ENCODE measurements at regions not wholly inside any gene's neighbourhood (a gene's known extent, or its start where the extent isn't known, plus 50 kb on each side); places are given as distances from the start of the nearest gene placed in this dataset.

DNA sequence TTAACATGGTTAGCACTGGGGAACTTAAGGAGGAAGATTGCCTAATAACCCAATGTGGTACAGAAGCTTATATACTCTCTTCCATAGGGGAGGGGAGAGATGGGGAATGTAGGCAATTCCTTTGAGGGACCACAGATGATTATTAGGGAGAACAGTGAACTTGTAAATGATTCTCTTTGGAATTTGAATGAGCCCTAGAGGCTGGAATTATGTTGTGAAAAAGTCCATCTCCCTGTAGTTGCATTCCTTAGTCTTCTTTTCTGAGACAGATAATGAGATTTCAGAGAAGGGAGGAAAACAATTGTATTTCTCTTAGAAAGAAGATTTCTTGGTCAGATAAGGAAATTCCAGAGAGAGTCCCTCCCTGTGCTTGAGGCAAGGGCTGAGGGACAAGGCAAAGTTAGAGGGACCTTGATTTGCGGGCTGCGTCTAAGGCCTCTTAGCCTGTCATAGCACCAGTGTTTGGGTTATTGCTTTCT is 89.0 kb upstream of the HMCN1 start:
- DNase-seq: no peak

DNA sequence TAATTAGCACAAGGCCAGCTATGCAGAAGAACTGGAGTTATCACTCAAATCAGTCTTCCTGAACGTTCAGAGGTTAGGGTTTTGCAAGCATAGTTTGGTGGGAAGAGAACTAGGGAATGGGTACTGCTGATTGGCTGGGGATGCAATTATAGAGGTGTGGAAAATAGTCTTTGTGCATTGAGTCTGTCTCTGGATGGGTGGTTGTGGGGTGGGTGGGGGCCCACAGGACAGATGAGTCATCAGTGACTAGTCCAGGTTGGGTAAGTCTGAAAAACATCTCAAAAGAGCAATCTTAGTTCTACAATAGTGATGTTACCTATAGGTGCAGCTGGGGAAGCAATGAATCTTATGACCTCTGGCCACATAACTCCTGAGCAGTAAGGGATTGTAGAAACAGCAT is 89.7 kb upstream of the HMCN1 start:
- DNase-seq: no peak

DNA sequence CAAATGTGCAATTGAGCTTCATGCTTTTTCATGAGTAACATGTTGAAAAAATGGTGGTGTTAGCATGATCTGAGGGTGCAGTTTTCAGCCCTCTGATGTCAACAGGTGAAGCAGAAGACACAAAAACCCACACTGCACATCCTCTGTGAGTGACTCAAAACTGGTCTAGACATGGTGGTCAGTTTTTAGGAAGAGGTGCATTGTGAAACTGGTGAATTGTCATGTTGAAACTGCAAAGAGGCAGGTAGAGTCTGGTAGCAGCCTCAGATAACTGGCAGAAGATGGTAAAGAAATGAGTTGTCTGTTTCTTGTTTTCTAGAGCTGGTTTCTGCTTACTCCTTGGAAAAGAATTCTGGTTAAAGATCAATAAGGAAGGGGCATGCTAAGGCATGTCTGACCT is 97.3 kb upstream of the HMCN1 start:
- no peak for DNase-seq

DNA sequence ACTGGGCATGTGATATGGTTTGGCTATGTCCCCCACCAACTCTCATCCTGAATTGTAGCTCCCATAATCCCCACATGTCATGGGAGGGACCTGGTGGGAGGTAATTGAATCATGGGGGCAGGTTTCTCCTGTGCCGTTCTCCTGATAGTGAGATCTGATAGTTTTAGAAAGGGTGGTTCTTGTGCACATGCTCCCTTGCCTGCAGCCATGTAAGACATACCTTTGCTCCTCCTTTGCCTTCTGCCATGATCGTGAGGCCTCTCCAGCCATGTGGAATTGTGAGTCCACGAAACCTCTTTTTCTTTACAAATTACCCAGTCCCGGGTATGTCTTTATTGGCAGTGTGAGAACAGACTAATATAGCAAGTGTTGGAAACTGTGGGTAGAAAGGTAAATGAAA is 99.5 kb upstream of the HMCN1 start:
- DNase-seq: no peak

DNA sequence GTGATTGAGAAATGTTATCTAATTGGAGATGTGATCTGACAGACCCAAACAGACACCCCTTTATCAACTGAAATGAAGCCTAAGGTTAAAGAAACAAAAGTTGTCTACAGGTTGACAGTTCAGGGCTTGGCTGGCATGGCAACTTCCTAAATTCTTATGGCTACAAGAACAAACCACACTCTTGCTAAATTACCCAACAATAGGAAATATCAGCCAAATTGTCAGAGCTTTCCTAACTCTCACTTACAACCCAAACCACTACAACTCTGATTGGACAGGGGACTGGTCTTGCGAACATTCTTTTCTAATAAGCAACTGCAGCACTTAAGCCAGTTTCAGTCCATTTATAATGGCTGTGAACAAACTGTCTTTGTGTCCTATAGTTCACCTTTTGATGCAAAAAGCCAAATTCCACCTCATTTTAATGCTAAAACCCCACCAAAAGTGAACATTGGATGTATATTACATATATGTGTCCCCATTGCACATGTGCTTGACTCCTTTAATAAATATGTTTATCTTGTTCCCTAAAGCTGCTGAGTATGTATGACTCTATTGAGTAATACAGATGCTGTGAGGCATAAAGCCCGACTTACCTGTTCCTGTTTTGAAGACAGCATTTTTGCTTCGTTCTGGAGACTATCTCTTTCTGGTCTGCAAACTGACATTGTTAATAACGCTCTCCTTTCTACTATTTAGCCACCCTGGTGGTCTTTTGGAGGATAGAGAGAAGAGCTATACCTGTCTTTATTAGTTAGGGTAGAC is 101.3 kb upstream of the HMCN1 start:
- DNase-seq: no peak

DNA sequence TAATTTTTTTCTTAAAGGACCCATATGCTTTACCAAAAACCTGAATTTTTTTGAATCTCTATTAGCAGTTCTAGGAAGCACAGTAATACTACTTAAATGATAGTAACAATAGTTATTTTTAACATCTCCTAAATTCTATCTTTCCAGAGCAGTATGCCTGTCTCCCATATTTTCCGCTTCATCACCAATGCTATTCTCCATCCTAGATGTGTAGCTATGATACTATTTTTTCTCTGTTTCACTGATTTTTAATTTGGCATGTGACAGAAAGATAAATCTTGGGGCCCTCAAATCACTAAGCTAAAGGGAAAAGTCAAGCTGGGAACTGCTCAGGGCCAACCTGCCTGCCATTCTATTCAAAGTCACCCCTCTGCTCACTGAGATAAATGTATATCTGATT is 102.3 kb upstream of the HMCN1 start:
- DNase-seq: no peak

DNA sequence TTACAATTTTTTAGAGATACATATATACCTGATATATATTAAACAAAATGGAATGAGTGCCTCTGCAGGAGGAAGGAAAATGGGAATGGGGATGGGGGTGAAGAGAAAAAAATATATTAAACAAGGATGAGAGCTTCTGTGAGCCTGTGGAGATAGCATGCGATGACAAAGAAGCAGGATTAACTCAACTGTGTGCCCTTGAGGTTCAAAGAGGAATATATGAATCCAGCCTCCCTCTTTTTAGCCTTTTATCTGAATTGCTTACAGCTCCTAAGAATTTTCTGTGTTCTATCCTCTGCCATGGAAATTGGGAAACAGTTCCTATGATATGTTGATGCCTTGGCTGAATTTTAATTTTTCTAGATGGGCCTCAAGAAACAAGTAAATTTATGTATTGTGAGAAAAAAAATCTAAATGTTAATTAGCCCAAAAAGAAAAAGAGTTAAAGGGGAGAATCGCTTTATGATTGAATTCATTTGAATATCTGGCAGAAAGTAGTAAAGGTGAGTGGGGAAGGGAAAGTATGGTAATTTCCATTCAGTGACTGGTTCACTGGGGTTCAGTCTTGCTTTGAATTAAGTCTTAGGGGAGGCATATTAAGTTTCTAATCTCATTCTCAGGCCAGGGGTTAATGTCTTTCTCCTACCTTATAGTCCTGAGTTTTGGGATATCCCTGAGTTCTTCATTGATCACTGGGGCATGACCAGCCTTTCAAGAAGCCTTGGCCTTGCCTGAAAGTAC is 106.3 kb upstream of the HMCN1 start:
- DNase-seq: peak; percentile 18 to 64

DNA sequence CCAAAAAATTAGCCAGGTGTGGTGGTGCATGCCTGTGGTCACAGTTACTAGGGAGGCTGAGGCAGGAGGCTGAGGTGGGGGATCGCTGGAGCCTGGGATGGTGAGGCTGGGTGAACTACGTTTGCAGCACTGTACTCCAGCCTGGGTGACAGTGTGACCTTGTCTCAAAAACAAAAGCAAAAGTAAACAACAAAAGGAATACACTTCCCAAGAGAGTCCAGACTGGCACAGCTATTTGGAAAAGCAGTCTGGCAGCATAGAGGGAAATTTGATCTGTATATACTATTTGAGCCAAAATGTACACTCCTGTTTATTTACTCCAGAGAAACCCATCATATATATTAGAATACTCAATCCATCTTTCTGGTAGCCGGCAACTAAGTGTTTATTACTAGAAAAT is 107.0 kb upstream of the HMCN1 start:
- no peak for DNase-seq

DNA sequence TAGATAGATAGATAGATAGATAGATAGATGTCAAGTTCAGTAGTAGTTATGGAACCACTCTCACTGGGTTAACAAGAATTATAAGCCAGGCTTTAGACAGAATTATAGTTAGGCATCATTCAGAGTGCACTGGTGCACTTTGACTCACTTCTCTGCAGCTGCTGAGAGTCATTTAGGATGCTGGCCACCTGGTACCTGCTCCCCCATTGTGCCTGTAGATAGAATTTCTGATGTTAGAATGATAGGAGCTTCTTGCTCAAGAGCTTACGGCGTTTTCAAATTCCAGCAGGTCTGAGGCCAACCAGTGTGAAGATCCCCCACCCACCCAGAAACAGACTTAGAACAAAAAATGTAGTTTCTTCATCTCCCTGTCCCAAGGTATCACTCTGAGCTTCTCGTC is 107.8 kb upstream of the HMCN1 start:
- DNase-seq: no peak

DNA sequence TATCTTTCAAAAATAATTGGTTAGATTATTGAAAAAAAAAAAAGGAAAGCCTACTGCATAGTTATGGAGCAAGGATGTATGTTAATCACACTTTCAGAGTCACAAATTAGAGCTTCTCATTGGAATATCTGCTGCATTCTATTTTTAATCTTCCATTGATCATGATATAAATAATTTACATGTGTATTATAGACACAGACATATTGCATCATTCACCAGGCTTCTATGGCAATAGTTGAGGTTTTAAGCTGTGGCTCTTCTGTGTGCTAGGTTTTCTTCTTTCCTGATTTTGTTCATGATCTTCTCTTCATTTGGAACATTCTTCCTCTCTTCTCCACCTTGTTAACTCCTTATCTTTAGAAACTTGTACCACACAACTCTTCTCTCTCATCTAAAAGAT is 123.2 kb upstream of the HMCN1 start:
- DNase-seq: no peak

DNA sequence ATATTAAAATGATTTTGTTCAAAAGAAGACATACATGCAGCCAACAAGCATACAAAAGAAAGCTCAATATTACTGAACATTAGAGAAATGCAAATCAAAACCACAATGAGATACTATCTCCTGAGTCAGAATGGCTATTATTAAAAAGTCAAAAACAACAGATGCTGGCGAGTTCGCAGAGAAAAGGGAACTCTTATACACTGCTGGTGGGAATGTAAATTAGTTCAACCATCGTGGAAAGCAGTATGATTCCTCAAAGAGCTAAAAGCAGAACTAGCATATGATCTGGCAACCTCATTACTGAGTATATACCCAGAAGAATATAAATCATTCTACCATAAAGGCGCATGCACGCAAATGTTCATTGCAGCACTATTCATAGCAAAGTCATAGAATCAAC is 126.0 kb upstream of the HMCN1 start:
- DNase-seq: no peak

DNA sequence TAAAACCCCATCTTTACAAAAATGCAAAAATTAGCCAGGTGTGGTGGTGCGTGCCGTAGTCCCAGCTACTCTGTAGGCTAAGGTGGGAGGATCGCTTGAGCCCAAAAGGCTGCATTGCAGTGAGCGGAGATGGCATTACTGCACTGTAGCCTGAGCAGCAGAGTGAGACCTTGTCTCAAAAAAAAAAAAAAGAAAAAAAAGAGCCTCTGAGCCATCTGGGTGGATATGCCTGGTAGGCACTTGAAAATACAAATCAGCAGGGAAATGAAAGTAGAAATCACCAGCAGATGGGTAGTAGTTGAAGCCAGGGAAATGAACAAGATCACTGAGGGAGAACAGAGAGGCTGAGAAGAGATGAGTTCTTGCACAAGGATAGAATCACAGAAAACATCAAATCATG is 131.0 kb upstream of the HMCN1 start:
- DNase-seq: peak; percentile 0 to 69

DNA sequence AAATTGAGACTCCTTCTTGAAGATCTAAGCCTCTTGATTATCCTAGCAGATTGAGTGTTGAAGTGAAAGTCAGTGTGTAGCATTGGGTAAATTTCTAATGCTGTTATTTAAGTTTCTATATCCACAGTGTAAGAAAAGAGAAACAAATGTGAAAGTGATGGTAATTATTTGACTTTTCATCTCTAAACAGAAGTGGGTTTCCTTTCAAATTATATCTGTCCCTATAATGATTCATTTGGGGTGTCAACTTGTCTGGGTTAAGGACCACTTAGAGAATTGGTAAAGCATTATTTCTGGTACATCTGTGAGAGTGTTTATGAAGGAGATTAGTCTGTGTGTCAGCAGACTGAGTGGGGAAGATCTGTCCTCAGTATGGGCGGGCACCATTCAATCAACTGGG is 133.0 kb upstream of the HMCN1 start:
- DNase-seq: peak; percentile 15 to 71

DNA sequence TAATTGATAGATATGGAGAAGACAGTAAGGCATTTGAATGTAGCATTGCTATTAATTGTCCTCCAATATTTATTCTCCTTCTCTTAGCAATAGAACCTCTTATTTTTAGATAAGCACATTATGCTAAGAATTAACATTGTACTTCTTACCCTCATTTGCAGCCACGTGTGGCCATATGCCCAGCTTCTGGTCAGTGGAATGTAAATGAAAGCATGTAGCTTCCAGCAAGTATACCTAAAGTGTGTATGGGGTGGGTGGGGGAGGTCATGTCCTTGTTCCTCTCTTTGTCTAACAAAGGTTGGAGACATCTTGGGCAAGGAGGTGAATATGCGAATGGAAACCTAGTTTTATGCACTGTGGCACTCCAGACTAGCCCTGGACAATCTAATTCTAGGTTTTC is 133.6 kb upstream of the HMCN1 start:
- peak in 1 of 2 experiments; percentile 44 for DNase-seq

DNA sequence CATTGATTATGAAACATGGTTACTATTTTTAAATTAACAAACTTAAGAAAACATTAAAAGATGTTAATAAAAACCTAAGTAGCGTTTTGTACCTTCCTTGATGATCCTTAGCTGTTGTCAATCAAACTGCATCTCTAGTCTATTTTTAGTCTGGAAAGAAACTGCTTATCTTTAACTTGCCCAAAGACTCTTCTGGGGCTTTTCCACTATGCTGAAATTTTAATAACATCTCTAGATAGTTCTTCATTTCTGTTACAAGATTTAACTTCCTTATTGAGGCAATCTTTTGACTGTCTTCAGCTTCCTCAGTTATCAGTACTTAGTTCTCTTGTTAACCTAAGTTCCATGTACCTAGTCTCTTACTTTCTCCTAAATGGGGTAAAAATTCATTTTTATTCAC is 135.9 kb upstream of the HMCN1 start:
- DNase-seq: no peak

DNA sequence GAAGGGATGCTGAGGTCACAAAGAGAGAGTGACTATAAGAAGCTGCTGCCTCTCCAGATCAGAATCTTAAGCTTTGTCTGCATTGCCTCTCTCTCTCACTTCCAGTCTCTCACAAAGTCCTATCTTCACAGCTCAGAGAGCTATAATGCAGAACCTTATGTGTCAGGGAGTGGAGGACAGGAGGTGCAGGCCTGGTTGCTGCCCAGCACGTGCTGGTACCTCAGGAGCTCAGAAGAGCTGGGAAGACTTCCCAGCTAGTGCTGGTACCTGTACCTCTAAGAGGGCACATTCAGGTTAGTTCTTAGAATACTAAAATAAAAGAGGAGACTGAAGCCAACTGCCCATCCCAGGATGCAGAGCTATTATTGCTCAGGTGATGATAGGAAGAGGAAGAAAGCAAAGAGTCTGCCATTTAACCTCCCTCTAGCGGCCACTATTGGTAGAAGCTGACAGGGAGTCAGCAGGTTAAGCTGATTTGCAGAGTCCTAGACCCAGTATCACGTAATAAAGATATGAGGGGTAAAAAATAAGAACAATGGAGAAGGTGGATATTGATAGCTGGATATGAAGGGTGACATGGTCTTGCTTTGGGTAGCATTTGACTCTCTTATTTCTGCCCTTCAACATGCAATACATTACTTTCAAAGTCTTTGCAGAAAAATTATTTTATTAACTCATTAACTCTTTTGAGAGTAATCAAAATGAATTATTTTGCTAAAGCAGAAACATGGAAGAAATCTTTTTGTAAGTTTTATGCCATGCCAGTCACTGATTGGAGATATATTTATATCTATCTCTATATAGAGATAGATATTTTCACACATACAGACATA is 138.1 kb upstream of the HMCN1 start:
- DNase-seq: peak; percentile 18 to 61

DNA sequence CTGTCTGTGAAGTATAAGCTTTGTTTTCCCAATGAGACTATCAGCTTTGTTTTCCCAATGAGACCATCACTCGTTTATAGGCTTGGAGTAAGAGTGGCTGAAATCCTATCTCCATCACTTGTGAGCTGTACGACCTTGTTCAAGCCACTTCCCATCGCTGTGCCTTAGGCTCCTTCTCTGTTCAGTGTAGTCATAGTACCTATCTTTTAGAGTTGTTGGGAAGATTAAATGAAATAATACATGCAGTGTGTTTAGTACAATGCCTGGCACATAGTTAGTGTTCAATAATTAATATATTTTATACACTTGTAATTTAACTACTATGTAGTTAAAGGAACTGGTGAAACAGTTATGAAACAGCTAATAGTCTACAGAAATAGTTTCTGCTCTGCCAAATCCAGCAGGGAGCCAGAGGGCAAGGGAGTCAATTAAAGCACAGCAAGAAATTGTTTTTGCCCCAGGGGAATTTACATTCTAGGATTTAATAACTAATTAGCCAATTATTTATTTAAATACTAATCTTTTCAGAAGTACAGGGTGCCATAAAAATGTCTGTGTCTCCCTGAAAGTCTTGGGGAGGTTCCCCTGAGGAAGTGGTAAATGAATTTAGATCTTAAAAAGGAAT is 139.3 kb upstream of the HMCN1 start:
- DNase-seq: no peak

DNA sequence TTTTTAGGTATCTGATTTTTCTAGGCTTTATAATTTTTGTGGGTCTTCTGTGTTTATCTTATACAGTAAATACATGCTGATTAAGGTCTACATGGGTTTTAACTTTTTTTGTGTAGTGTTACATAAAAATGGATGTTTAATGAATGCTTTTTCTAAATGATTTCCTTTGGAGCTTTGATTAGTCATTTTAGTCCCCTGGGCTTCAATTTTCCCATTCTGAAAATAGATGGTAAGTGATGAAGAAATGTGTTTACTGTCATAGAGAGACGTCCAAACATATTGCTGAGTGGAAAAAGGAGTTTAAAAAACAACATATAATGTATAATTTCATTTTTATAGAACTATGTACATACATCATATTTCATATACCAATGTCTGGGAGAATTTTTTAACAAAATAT is 140.9 kb upstream of the HMCN1 start:
- no peak for DNase-seq

DNA sequence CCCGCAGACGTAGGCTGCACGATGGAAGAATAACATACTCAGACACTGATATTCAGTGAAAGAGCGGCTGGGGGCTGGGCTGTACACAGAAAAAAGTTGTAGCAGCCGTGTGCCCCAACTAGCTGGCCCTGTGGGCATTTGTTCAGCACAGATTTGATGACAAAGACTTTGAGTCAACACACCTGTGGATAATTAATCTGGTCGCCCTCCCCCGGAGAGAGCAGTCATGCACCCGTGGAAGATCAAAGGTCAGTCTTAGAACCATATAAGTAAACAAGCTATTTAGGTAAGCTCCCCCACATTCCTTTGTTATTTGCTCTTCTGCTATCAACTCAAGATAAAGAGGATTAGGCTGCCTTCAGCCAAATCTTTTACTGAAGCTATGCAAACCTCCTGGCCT is 148.4 kb upstream of the HMCN1 start:
- no peak for DNase-seq

DNA sequence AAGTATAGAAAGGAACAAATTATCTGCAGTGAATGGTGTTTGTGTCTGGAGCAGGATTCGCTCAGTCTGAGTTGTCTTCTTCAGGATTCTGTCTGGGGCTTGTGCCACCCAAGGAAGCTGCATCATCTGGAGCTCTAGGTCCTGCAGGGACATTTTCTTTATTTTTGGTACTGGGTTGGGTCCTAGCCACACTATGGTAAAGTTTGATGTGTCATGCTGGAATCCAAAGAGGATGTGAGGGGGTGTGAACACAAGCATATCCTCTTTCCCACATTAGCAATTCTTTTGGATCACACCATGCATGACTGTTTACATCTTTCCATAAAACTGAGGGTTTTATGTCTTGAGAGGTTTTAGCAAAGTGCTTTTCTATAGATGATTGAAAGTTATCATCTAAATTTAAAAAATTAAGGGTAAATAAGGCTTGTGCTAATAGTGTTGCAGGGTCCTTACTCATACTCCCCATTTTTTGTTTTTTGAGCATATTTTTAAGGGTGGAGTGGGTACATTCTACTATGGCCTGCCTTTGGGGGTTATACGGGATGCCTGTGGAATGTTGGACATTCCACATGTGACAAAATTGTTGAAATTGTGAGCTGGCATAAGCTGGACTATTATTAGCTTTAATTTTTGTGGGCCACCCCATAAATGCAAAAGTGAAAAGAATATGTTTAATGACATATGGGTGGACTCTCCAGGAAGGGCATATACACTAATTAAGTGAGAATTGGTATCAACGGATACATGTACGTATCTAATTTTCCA is 152.0 kb upstream of the HMCN1 start:
- no peak for DNase-seq

DNA sequence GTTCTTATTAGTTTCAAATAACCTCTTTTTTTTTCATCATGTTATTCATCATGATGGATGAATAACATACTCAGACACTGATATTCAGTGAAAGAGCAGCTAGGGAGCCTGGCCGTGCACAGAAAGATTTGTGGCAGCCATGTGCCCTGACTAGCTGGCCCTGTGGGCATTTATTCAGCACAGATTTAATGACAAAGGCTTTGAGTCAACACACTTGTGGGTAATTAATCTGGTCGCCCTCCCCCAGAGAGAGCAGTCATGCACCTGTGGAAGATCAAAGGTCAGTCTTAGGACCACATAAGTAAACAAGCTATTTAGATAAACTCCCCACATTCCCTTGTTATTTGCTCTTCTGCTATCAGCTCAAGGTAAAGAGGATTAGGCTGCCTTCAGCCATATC is 153.2 kb upstream of the HMCN1 start:
- no peak for DNase-seq

DNA sequence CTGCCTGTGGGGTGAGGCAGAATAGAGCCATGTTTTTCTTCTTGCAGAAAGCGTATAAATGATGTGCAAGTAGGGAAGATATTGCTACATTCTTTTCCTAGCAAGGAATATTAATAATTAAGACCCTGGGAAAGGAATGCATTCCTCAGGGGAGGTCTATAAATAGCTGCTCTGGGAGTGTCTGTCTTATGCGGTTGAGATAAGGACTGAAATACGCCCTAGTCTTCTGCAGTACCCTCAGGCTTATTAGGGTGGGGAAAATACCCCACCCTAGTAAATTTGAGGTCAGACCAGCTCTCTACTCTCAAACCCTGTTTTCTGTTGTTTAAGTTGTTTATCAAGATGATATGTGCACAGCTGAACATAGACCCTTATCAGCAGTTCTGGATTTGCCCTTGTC is 155.9 kb upstream of the HMCN1 start:
- DNase-seq: no peak

Measured in NCI-H524 (cell line).